Fibroblast of pulmonary artery (primary cell): ENCODE measurements at regions not wholly inside any gene's neighbourhood (a gene's known extent, or its start where the extent isn't known, plus 50 kb on each side); places are given as distances from the start of the nearest gene placed in this dataset.

Source experiments
- DNase-seq: peaks from one replicate; pipeline ENCODE4 v3.0.0-alpha.2; 2010; ENCODE audit warnings: low read depth
- H3K4me3 ChIP-seq: replicated peaks from 2 replicates; pipeline ENCODE4 v1.5.1; 2011; ENCODE audit warnings: low read depth, mild to moderate bottlenecking, control low read depth, low read length, moderate library complexity
- CTCF ChIP-seq: IDR thresholded peaks from 2 replicates; pipeline ENCODE4 v1.5.1; 2011; ENCODE audit warnings: mild to moderate bottlenecking, control low read depth, low read length, inconsistent platforms; ENCODE audit errors: missing control alignments

- no peak overlapping the region for H3K4me3 ChIP-seq
- DNase-seq: no peak
- no peak for TF ChIP-seq CTCF
Measured at GRCh38 chr1:3988431-3988830, 88.4 kb upstream of the C1orf174 start.

- no peak overlapping the region for H3K4me3 ChIP-seq
- no peak for TF ChIP-seq CTCF
- no peak for DNase-seq
Measured at GRCh38 chr1:3989465-3989864, 89.4 kb upstream of the C1orf174 start.

- H3K4me3 ChIP-seq: no peak overlapping the region
- no peak for DNase-seq
Measured at GRCh38 chr1:3992103-3992556, 92.1 kb upstream of the C1orf174 start.

GRCh38 chr1:3992746-3993145 lies 92.7 kb upstream of the C1orf174 start:
- no peak overlapping the region for H3K4me3 ChIP-seq
- no peak for TF ChIP-seq CTCF
- DNase-seq: no peak

More at GRCh38 chr1:3992103-3992556, 92.1 kb upstream of the C1orf174 start:
- TF ChIP-seq CTCF: no peak

GRCh38 chr1:3993619-3994375 lies 93.7 kb upstream of the C1orf174 start:
- H3K4me3 ChIP-seq: no peak overlapping the region
- DNase-seq: no peak
- TF ChIP-seq CTCF: no peak

GRCh38 chr1:3995141-3995780 lies 95.2 kb upstream of the C1orf174 start:
- no peak for TF ChIP-seq CTCF
- no peak overlapping the region for H3K4me3 ChIP-seq
- DNase-seq: no peak
